ENCODE measurements at regions not wholly inside any gene's neighbourhood (a gene's known extent, or its start where the extent isn't known, plus 50 kb on each side); places are given as distances from the start of the nearest gene placed in this dataset.
"Not testable (repeated sequence)": the region's sequence is repeated elsewhere in the genome, so short reads cannot be mapped to it uniquely, and the experiment has no call there.

GRCh38 chr5:72586788-72587530, 79.7 kb upstream of the ZNF366 start:
- TF ChIP-seq CTCF (IDR thresholded peaks at IDR 0.05; ENCODE audit: insufficient read depth, low read length, severe bottlenecking), result no peak
- FAIRE-seq, result no peak
- no peak for DNase-seq (ENCODE audit: low read depth)
- no peaks in the 10 kb centered on the region for H3K27me3 ChIP-seq (ENCODE audit: control insufficient read depth, insufficient read depth, low read length)
- no peak overlapping the region for H3K4me3 ChIP-seq (ENCODE audit: low read depth, low read length)
- no peaks in the 10 kb centered on the region for H3K36me3 ChIP-seq (ENCODE audit: control insufficient read depth, insufficient read depth, low read length)

- Histone ChIP-seq H3K4me3 (ENCODE audit: low read depth, low read length) (no peak overlapping the region), H3K36me3 (ENCODE audit: control insufficient read depth, insufficient read depth, low read length) (no peaks in the 10 kb centered on the region), H3K27me3 (ENCODE audit: control insufficient read depth, insufficient read depth, low read length) (no peaks in the 10 kb centered on the region)
- FAIRE-seq (no peak), DNase-seq (ENCODE audit: low read depth) (no peak)
- no peak for TF ChIP-seq CTCF (IDR thresholded peaks at IDR 0.05; ENCODE audit: insufficient read depth, low read length, severe bottlenecking)
These were observed 77.3 kb upstream of the ZNF366 start for GRCh38 chr5:72584466-72584865.

GRCh38 chr5:72579290-72579689, 72.1 kb upstream of the ZNF366 start:
- not testable (repeated sequence) for H3K4me3 ChIP-seq (ENCODE audit: low read depth, low read length); FAIRE-seq; H3K27me3 ChIP-seq (ENCODE audit: control insufficient read depth, insufficient read depth, low read length); H3K36me3 ChIP-seq (ENCODE audit: control insufficient read depth, insufficient read depth, low read length); DNase-seq (ENCODE audit: low read depth)

- Histone ChIP-seq H3K27me3 (ENCODE audit: control insufficient read depth, insufficient read depth, low read length) (no peaks in the 10 kb centered on the region), H3K4me3 (ENCODE audit: low read depth, low read length) (no peak overlapping the region), H3K36me3 (ENCODE audit: control insufficient read depth, insufficient read depth, low read length) (no peaks in the 10 kb centered on the region)
- no peak for TF ChIP-seq CTCF (IDR thresholded peaks at IDR 0.05; ENCODE audit: insufficient read depth, low read length, severe bottlenecking)
- FAIRE-seq, result peak; percentile 70
- peak; percentile 88 for DNase-seq (ENCODE audit: low read depth)
These were observed 65.1 kb upstream of the ZNF366 start for GRCh38 chr5:72572236-72572765.

GRCh38 chr5:72569408-72569944, 62.3 kb upstream of the ZNF366 start:
- no peak for FAIRE-seq
- no peak for TF ChIP-seq CTCF (IDR thresholded peaks at IDR 0.05; ENCODE audit: insufficient read depth, low read length, severe bottlenecking)

GRCh38 chr5:72566746-72567145, 59.5 kb upstream of the ZNF366 start:
- no peaks in the 10 kb centered on the region for H3K27me3 ChIP-seq (ENCODE audit: control insufficient read depth, insufficient read depth, low read length)
- no peak for TF ChIP-seq CTCF (IDR thresholded peaks at IDR 0.05; ENCODE audit: insufficient read depth, low read length, severe bottlenecking)
- DNase-seq (ENCODE audit: low read depth), result no peak
- no peak overlapping the region for H3K4me3 ChIP-seq (ENCODE audit: low read depth, low read length)
- no peak for FAIRE-seq
- H3K36me3 ChIP-seq (ENCODE audit: control insufficient read depth, insufficient read depth, low read length), result no peaks in the 10 kb centered on the region

More at GRCh38 chr5:72569408-72569944, 62.3 kb upstream of the ZNF366 start:
- Histone ChIP-seq H3K27me3 (ENCODE audit: control insufficient read depth, insufficient read depth, low read length) (no peaks in the 10 kb centered on the region), H3K4me3 (ENCODE audit: low read depth, low read length) (no peak overlapping the region), H3K36me3 (ENCODE audit: control insufficient read depth, insufficient read depth, low read length) (no peaks in the 10 kb centered on the region)
- no peak for DNase-seq (ENCODE audit: low read depth)

All from bronchial epithelial cell (primary cell).